Nephron (organoid): ENCODE measurements at regions not wholly inside any gene's neighbourhood (a gene's known extent, or its start where the extent isn't known, plus 50 kb on each side); places are given as distances from the start of the nearest gene placed in this dataset.
"Not testable (repeated sequence)": the region's sequence is repeated elsewhere in the genome, so short reads cannot be mapped to it uniquely, and the experiment has no call there.

Experiments used
- H3K27ac Mint-ChIP-seq, 3 experiments: 2 replicates each; pipeline ENCODE4 v1.8.0; 2020; ENCODE audit warnings: mixed read lengths in 3 of 3, mild to moderate bottlenecking in 2 of 3, moderate library complexity in 1 of 3
- H3K27me3 Mint-ChIP-seq: 2 replicates; pipeline ENCODE4 v1.8.0; 2021; ENCODE audit warnings: low read depth, mild to moderate bottlenecking, moderate library complexity, mixed read lengths
- H3K36me3 Mint-ChIP-seq: 2 replicates; pipeline ENCODE4 v1.8.0; 2020; ENCODE audit warnings: low read depth, mixed read lengths
- H3K4me1 Mint-ChIP-seq: 2 replicates; pipeline ENCODE4 v1.8.0; 2020; ENCODE audit warnings: mixed read lengths
- H3K4me3 Mint-ChIP-seq, 3 experiments: 2 replicates each; pipeline ENCODE4 v1.8.0; 2020; ENCODE audit warnings: mild to moderate bottlenecking in 3 of 3, mixed read lengths in 3 of 3, moderate library complexity in 2 of 3
- H3K9me3 Mint-ChIP-seq: 2 replicates; pipeline ENCODE4 v1.8.0; 2020; ENCODE audit warnings: mixed read lengths
- CTCF ChIP-seq, 3 experiments: fragments of 200-600 bp; sonication (generic); IDR thresholded peaks; one replicate each; pipeline ENCODE4 v1.5.0; 2021; ENCODE audit warnings: antibody characterized with exemption in 3 of 3; ENCODE audit not compliant: unreplicated experiment in 3 of 3

- H3K4me1 Mint-ChIP-seq: no peaks in the 10 kb centered on the region
- TF ChIP-seq CTCF (IDR thresholded peaks at IDR 0.05; ENCODE audit: unreplicated experiment in 3 of 3): no peak
- no peaks in the 10 kb centered on the region for H3K9me3 Mint-ChIP-seq
- H3K4me3 Mint-ChIP-seq: no peak overlapping the region
- no peaks in the 10 kb centered on the region for H3K27me3 Mint-ChIP-seq
- no peaks in the 10 kb centered on the region for H3K36me3 Mint-ChIP-seq
- H3K27ac Mint-ChIP-seq: no peak overlapping the region
Observed at GRCh38 chr3:181487236-181487978, 224.3 kb upstream of the SOX2 start.

GRCh38 chr3:181486141-181486885 is 225.4 kb upstream of the SOX2 start:
- TF ChIP-seq CTCF (IDR thresholded peaks at IDR 0.05; ENCODE audit: unreplicated experiment in 3 of 3): no peak

GRCh38 chr3:181484026-181484425 is 227.7 kb upstream of the SOX2 start:
- no peaks in the 10 kb centered on the region for H3K36me3 Mint-ChIP-seq
- peaks cover under 1% of the 10 kb centered on the region for H3K9me3 Mint-ChIP-seq
- no peak overlapping the region for H3K27ac Mint-ChIP-seq
- no peaks in the 10 kb centered on the region for H3K27me3 Mint-ChIP-seq
- H3K4me1 Mint-ChIP-seq: no peaks in the 10 kb centered on the region
- TF ChIP-seq CTCF (IDR thresholded peaks at IDR 0.05; ENCODE audit: unreplicated experiment in 3 of 3): no peak
- no peak overlapping the region for H3K4me3 Mint-ChIP-seq

More at GRCh38 chr3:181486141-181486885, 225.4 kb upstream of the SOX2 start:
- no peak overlapping the region for H3K4me3 Mint-ChIP-seq
- H3K27me3 Mint-ChIP-seq: no peaks in the 10 kb centered on the region
- no peaks in the 10 kb centered on the region for H3K36me3 Mint-ChIP-seq
- no peak overlapping the region for H3K27ac Mint-ChIP-seq
- no peaks in the 10 kb centered on the region for H3K9me3 Mint-ChIP-seq
- no peaks in the 10 kb centered on the region for H3K4me1 Mint-ChIP-seq

GRCh38 chr3:181475146-181475545 is 236.6 kb upstream of the SOX2 start:
- H3K4me3 Mint-ChIP-seq, H3K4me1 Mint-ChIP-seq, H3K27ac Mint-ChIP-seq, H3K27me3 Mint-ChIP-seq, H3K36me3 Mint-ChIP-seq: not testable (repeated sequence)
- H3K9me3 Mint-ChIP-seq: peaks cover 32% of the 10 kb centered on the region

GRCh38 chr3:181470349-181470748 is 241.4 kb upstream of the SOX2 start:
- TF ChIP-seq CTCF (IDR thresholded peaks at IDR 0.05; ENCODE audit: unreplicated experiment in 3 of 3): no peak
- Mint-ChIP-seq H3K27me3 (no peaks in the 10 kb centered on the region), H3K27ac (no peak overlapping the region), H3K36me3 (no peaks in the 10 kb centered on the region), H3K4me3 (no peak overlapping the region), H3K4me1 (no peaks in the 10 kb centered on the region), H3K9me3 (peaks cover 16% of the 10 kb centered on the region)

- no peak for TF ChIP-seq CTCF (IDR thresholded peaks at IDR 0.05; ENCODE audit: unreplicated experiment in 3 of 3)
- Mint-ChIP-seq H3K4me3 (no peak overlapping the region), H3K27me3 (no peaks in the 10 kb centered on the region), H3K36me3 (no peaks in the 10 kb centered on the region), H3K27ac (no peak overlapping the region), H3K4me1 (no peaks in the 10 kb centered on the region), H3K9me3 (no peaks in the 10 kb centered on the region)
Observed at GRCh38 chr3:181464033-181464694, 247.6 kb upstream of the SOX2 start.
